ENCODE measurements at regions not wholly inside any gene's neighbourhood (a gene's known extent, or its start where the extent isn't known, plus 50 kb on each side); places are given as distances from the start of the nearest gene placed in this dataset.

- H3K27ac ChIP-seq (ENCODE audit: extremely low read depth, low read depth, low read length) = no peak overlapping the region
- no TSS peak for BruUV-seq (replicated peaks)
- H3K9ac ChIP-seq (ENCODE audit: insufficient read depth in 1 of 2, low read depth in 2 of 2, low read length in 2 of 2) = no peak overlapping the region
- 0% methylated on average over 1 of the region's 1 CpG for WGBS (ENCODE audit: insufficient coverage, low coverage, missing lambda C conversion rate)
- ChIA-PET POLR2A (no interaction called here), CTCF (ENCODE audit: low intra/inter-chr PET ratio) (no interaction called here)
- H3K36me3 ChIP-seq (ENCODE audit: control insufficient read depth, insufficient read depth, low read length) = no peaks in the 10 kb centered on the region
- no peak overlapping the region for H2AFZ ChIP-seq (ENCODE audit: low read depth, low read length)
- DNase-seq (ENCODE audit: extremely low read depth in 1 of 4, low spot score in 3 of 4) (no peak), ATAC-seq (no peak), FAIRE-seq (no peak)
- no peaks in the 10 kb centered on the region for H3K4me1 ChIP-seq (replicated peaks in 1 of 2; ENCODE audit: control insufficient read depth in 2 of 2, insufficient read depth in 2 of 2, low read length in 2 of 2)
- TF ChIP-seq DEAF1 (CRISPR knock-in tag; IDR thresholded peaks at IDR 0.05) (no peak), MBD1 (CRISPR knock-in tag; IDR thresholded peaks at IDR 0.05) (no peak), SIX5 (IDR thresholded peaks at IDR 0.05; ENCODE audit: borderline replicate concordance in 1 of 2, insufficient read depth in 1 of 2, low read depth in 1 of 2, low read length in 2 of 2) (no peak), FOXK1 (CRISPR knock-in tag; IDR thresholded peaks at IDR 0.05; ENCODE audit: borderline replicate concordance) (no peak), ZNF778 (CRISPR knock-in tag; IDR thresholded peaks at IDR 0.05) (no peak), GATA2 (CRISPR knock-in tag; IDR thresholded peaks at IDR 0.05) (no peak), CC2D1A (IDR thresholded peaks at IDR 0.05) (no peak), MEF2D (tag; conservative IDR thresholded peaks at IDR 0.05; ENCODE audit: low read depth) (no peak), IRF1 (CRISPR knock-in tag; IDR thresholded peaks at IDR 0.05; ENCODE audit: borderline replicate concordance) (no peak), TRIM25 (IDR thresholded peaks at IDR 0.05; ENCODE audit: borderline replicate concordance) (no peak), HNRNPLL (IDR thresholded peaks at IDR 0.05; ENCODE audit: low read depth, low read length, poor library complexity, severe bottlenecking) (no peak), NRF1 (conservative IDR thresholded peaks at IDR 0.05 in 1 of 2, IDR thresholded peaks at IDR 0.05 in 1 of 2) (no peak), BCOR (IDR thresholded peaks at IDR 0.05) (no peak)
- in situ Hi-C loops (cut with MboI) (no loop called here), intact Hi-C loops (cut with micrococcal nuclease) (no loop called here)
- no peaks in the 10 kb centered on the region for H3K79me2 ChIP-seq (ENCODE audit: control insufficient read depth, insufficient read depth, low read length)
- no peak overlapping the region for H3K4me3 ChIP-seq
- no peaks in the 10 kb centered on the region for H3K9me1 ChIP-seq (ENCODE audit: control insufficient read depth, insufficient read depth, low read length)
- H4K20me1 ChIP-seq (replicated peaks; ENCODE audit: control insufficient read depth, insufficient read depth, low read length) = no peaks in the 10 kb centered on the region
- no peaks in the 10 kb centered on the region for H3K9me3 ChIP-seq (replicated peaks; ENCODE audit: control insufficient read depth, insufficient read depth, low read depth, low read length)
- H3K27me3 ChIP-seq (ENCODE audit: control insufficient read depth in 2 of 2, insufficient read depth in 2 of 2, low read length in 2 of 2) = no peaks in the 10 kb centered on the region
- no peak overlapping the region for H3K4me2 ChIP-seq (ENCODE audit: insufficient read depth, low read length)
These were observed 179.1 kb upstream of the MTNR1B start for GRCh38 chr11:92790366-92790765.

Data from K562 (cell line).